ENCODE measurements at regions not wholly inside any gene's neighbourhood (a gene's known extent, or its start where the extent isn't known, plus 50 kb on each side); places are given as distances from the start of the nearest gene placed in this dataset.

- Histone ChIP-seq H3K9me3 (ENCODE audit: control insufficient read depth, low read depth, low read length) (no peaks in the 10 kb centered on the region), H3K4me3 (ENCODE audit: low read length) (no peak overlapping the region), H3K4me1 (ENCODE audit: control insufficient read depth, low read depth, low read length) (no peaks in the 10 kb centered on the region), H3K9ac (ENCODE audit: low read length) (no peak overlapping the region), H3K27me3 (ENCODE audit: control insufficient read depth, insufficient read depth, low read length) (no peaks in the 10 kb centered on the region), H3K36me3 (ENCODE audit: control insufficient read depth, low read depth, low read length) (no peaks in the 10 kb centered on the region), H3K27ac (ENCODE audit: low read length) (no peak overlapping the region)
Measured at GRCh38 chr11:109027851-109028250, 363.0 kb downstream of the DDX10 start.

GRCh38 chr11:109029927-109030326, 365.1 kb downstream of the DDX10 start:
- H3K9ac ChIP-seq (ENCODE audit: low read length): no peak overlapping the region
- H3K27ac ChIP-seq (ENCODE audit: low read length): no peak overlapping the region
- H3K4me1 ChIP-seq (ENCODE audit: control insufficient read depth, low read depth, low read length): no peaks in the 10 kb centered on the region
- H3K36me3 ChIP-seq (ENCODE audit: control insufficient read depth, low read depth, low read length): no peaks in the 10 kb centered on the region
- H3K4me3 ChIP-seq (ENCODE audit: low read length): no peak overlapping the region
- H3K9me3 ChIP-seq (ENCODE audit: control insufficient read depth, low read depth, low read length): no peaks in the 10 kb centered on the region
- no peaks in the 10 kb centered on the region for H3K27me3 ChIP-seq (ENCODE audit: control insufficient read depth, insufficient read depth, low read length)

- H3K4me1 ChIP-seq (ENCODE audit: control insufficient read depth, low read depth, low read length): no peaks in the 10 kb centered on the region
- H3K9me3 ChIP-seq (ENCODE audit: control insufficient read depth, low read depth, low read length): no peaks in the 10 kb centered on the region
- H3K9ac ChIP-seq (ENCODE audit: low read length): no peak overlapping the region
- no peaks in the 10 kb centered on the region for H3K36me3 ChIP-seq (ENCODE audit: control insufficient read depth, low read depth, low read length)
- no peaks in the 10 kb centered on the region for H3K27me3 ChIP-seq (ENCODE audit: control insufficient read depth, insufficient read depth, low read length)
- no peak overlapping the region for H3K27ac ChIP-seq (ENCODE audit: low read length)
- H3K4me3 ChIP-seq (ENCODE audit: low read length): no peak overlapping the region
Measured at GRCh38 chr11:109033627-109034338, 368.9 kb downstream of the DDX10 start.

- H3K4me3 ChIP-seq (ENCODE audit: low read length): no peak overlapping the region
- no peaks in the 10 kb centered on the region for H3K36me3 ChIP-seq (ENCODE audit: control insufficient read depth, low read depth, low read length)
- H3K27ac ChIP-seq (ENCODE audit: low read length): no peak overlapping the region
- no peaks in the 10 kb centered on the region for H3K4me1 ChIP-seq (ENCODE audit: control insufficient read depth, low read depth, low read length)
- H3K9me3 ChIP-seq (ENCODE audit: control insufficient read depth, low read depth, low read length): no peaks in the 10 kb centered on the region
- H3K27me3 ChIP-seq (ENCODE audit: control insufficient read depth, insufficient read depth, low read length): no peaks in the 10 kb centered on the region
- no peak overlapping the region for H3K9ac ChIP-seq (ENCODE audit: low read length)
Measured at GRCh38 chr11:109034339-109034696, 369.4 kb downstream of the DDX10 start.

GRCh38 chr11:109035284-109035683, 370.4 kb downstream of the DDX10 start:
- H3K4me3 ChIP-seq (ENCODE audit: low read length): no peak overlapping the region
- no peak overlapping the region for H3K9ac ChIP-seq (ENCODE audit: low read length)
- H3K4me1 ChIP-seq (ENCODE audit: control insufficient read depth, low read depth, low read length): no peaks in the 10 kb centered on the region
- no peak overlapping the region for H3K27ac ChIP-seq (ENCODE audit: low read length)
- no peaks in the 10 kb centered on the region for H3K27me3 ChIP-seq (ENCODE audit: control insufficient read depth, insufficient read depth, low read length)
- no peaks in the 10 kb centered on the region for H3K36me3 ChIP-seq (ENCODE audit: control insufficient read depth, low read depth, low read length)
- no peaks in the 10 kb centered on the region for H3K9me3 ChIP-seq (ENCODE audit: control insufficient read depth, low read depth, low read length)

- Histone ChIP-seq H3K9me3 (ENCODE audit: control insufficient read depth, low read depth, low read length) (no peaks in the 10 kb centered on the region), H3K36me3 (ENCODE audit: control insufficient read depth, low read depth, low read length) (no peaks in the 10 kb centered on the region), H3K4me1 (ENCODE audit: control insufficient read depth, low read depth, low read length) (no peaks in the 10 kb centered on the region), H3K27me3 (ENCODE audit: control insufficient read depth, insufficient read depth, low read length) (no peaks in the 10 kb centered on the region), H3K9ac (ENCODE audit: low read length) (no peak overlapping the region), H3K27ac (ENCODE audit: low read length) (no peak overlapping the region), H3K4me3 (ENCODE audit: low read length) (no peak overlapping the region)
Measured at GRCh38 chr11:109036011-109036410, 371.1 kb downstream of the DDX10 start.

GRCh38 chr11:109037856-109038780, 373.2 kb downstream of the DDX10 start:
- no peaks in the 10 kb centered on the region for H3K9me3 ChIP-seq (ENCODE audit: control insufficient read depth, low read depth, low read length)
- no peaks in the 10 kb centered on the region for H3K36me3 ChIP-seq (ENCODE audit: control insufficient read depth, low read depth, low read length)
- H3K9ac ChIP-seq (ENCODE audit: low read length): no peak overlapping the region
- H3K4me1 ChIP-seq (ENCODE audit: control insufficient read depth, low read depth, low read length): no peaks in the 10 kb centered on the region
- no peak overlapping the region for H3K27ac ChIP-seq (ENCODE audit: low read length)
- H3K27me3 ChIP-seq (ENCODE audit: control insufficient read depth, insufficient read depth, low read length): no peaks in the 10 kb centered on the region
- no peak overlapping the region for H3K4me3 ChIP-seq (ENCODE audit: low read length)

GRCh38 chr11:109039611-109040010, 374.7 kb downstream of the DDX10 start:
- no peak overlapping the region for H3K27ac ChIP-seq (ENCODE audit: low read length)
- no peak overlapping the region for H3K4me3 ChIP-seq (ENCODE audit: low read length)
- no peak overlapping the region for H3K9ac ChIP-seq (ENCODE audit: low read length)
- no peaks in the 10 kb centered on the region for H3K36me3 ChIP-seq (ENCODE audit: control insufficient read depth, low read depth, low read length)
- no peaks in the 10 kb centered on the region for H3K27me3 ChIP-seq (ENCODE audit: control insufficient read depth, insufficient read depth, low read length)
- no peaks in the 10 kb centered on the region for H3K9me3 ChIP-seq (ENCODE audit: control insufficient read depth, low read depth, low read length)
- no peaks in the 10 kb centered on the region for H3K4me1 ChIP-seq (ENCODE audit: control insufficient read depth, low read depth, low read length)

GRCh38 chr11:109040303-109040702, 375.4 kb downstream of the DDX10 start:
- Histone ChIP-seq H3K27ac (ENCODE audit: low read length) (no peak overlapping the region), H3K27me3 (ENCODE audit: control insufficient read depth, insufficient read depth, low read length) (no peaks in the 10 kb centered on the region), H3K36me3 (ENCODE audit: control insufficient read depth, low read depth, low read length) (no peaks in the 10 kb centered on the region), H3K9ac (ENCODE audit: low read length) (no peak overlapping the region), H3K4me1 (ENCODE audit: control insufficient read depth, low read depth, low read length) (no peaks in the 10 kb centered on the region), H3K4me3 (ENCODE audit: low read length) (no peak overlapping the region), H3K9me3 (ENCODE audit: control insufficient read depth, low read depth, low read length) (no peaks in the 10 kb centered on the region)

GRCh38 chr11:109041876-109042275, 377.0 kb downstream of the DDX10 start:
- no peaks in the 10 kb centered on the region for H3K27me3 ChIP-seq (ENCODE audit: control insufficient read depth, insufficient read depth, low read length)
- H3K4me3 ChIP-seq (ENCODE audit: low read length): no peak overlapping the region
- H3K27ac ChIP-seq (ENCODE audit: low read length): no peak overlapping the region
- no peaks in the 10 kb centered on the region for H3K9me3 ChIP-seq (ENCODE audit: control insufficient read depth, low read depth, low read length)
- H3K36me3 ChIP-seq (ENCODE audit: control insufficient read depth, low read depth, low read length): no peaks in the 10 kb centered on the region
- H3K9ac ChIP-seq (ENCODE audit: low read length): no peak overlapping the region
- no peaks in the 10 kb centered on the region for H3K4me1 ChIP-seq (ENCODE audit: control insufficient read depth, low read depth, low read length)

GRCh38 chr11:109043315-109043714, 378.4 kb downstream of the DDX10 start:
- H3K4me1 ChIP-seq (ENCODE audit: control insufficient read depth, low read depth, low read length): no peaks in the 10 kb centered on the region
- no peaks in the 10 kb centered on the region for H3K27me3 ChIP-seq (ENCODE audit: control insufficient read depth, insufficient read depth, low read length)
- no peaks in the 10 kb centered on the region for H3K36me3 ChIP-seq (ENCODE audit: control insufficient read depth, low read depth, low read length)
- no peak overlapping the region for H3K9ac ChIP-seq (ENCODE audit: low read length)
- H3K27ac ChIP-seq (ENCODE audit: low read length): no peak overlapping the region
- H3K4me3 ChIP-seq (ENCODE audit: low read length): no peak overlapping the region
- no peaks in the 10 kb centered on the region for H3K9me3 ChIP-seq (ENCODE audit: control insufficient read depth, low read depth, low read length)
